Testis (tissue), 2 donors: ENCODE measurements at regions not wholly inside any gene's neighbourhood (a gene's known extent, or its start where the extent isn't known, plus 50 kb on each side); places are given as distances from the start of the nearest gene placed in this dataset.

Source experiments
- DNase-seq: peaks from one replicate; pipeline ENCODE4 v3.0.0-alpha.2; 2019
- H3K27ac ChIP-seq, 2 donors: fragments of 200-600 bp; sonication (generic); one replicate each; pipeline ENCODE4 v1.5.1; 2019
- H3K27me3 ChIP-seq: fragments of 200-600 bp; sonication (generic); one replicate; pipeline ENCODE4 v1.5.1; 2019
- H3K36me3 ChIP-seq: fragments of 200-600 bp; sonication (generic); one replicate; pipeline ENCODE4 v1.5.1; 2017; ENCODE audit warnings: low read depth; ENCODE audit errors: missing control alignments
- H3K4me1 ChIP-seq: fragments of 200-600 bp; sonication (generic); one replicate; pipeline ENCODE4 v1.5.1; 2019
- H3K4me3 ChIP-seq, 2 donors: fragments of 200-600 bp; sonication (generic); one replicate each; pipeline ENCODE4 v1.5.1; 2017 to 2019
- H3K9me3 ChIP-seq: fragments of 200-600 bp; sonication (generic); one replicate; pipeline ENCODE4 v1.5.1; 2017
- POLR2A ChIP-seq: fragments of 450-650 bp; IDR thresholded peaks from one replicate; pipeline ENCODE4 v1.6.1; 2017; ENCODE audit warnings: antibody characterized with exemption, mild to moderate bottlenecking, moderate library complexity
- WGBS, 2 donors: methylation state at CpG; one replicate each; pipeline ENCODE4 v1.1.5; 2018; 5-methylcytosine and 5-hydroxymethylcytosine counted together
- intact Hi-C: fragments of 100-400 bp; cut with DNase I; formaldehyde crosslinking; loops from one replicate; pipeline ENCODE4 v1.15.1; 2023; ENCODE audit warnings: low total_unique reads
- TF ChIP-seq, protein P1 (sequence below), 3 experiments: fragments of 450-650 bp in 2 of 3; fragments of 200-600 bp in 1 of 3; sonication (generic) in 1 of 3; IDR thresholded peaks; one replicate each; pipeline ENCODE4 v1.5.1; 2016 to 2019; ENCODE audit warnings: antibody characterized with exemption in 3 of 3, mild to moderate bottlenecking in 2 of 3, moderate library complexity in 1 of 3

DNA sequence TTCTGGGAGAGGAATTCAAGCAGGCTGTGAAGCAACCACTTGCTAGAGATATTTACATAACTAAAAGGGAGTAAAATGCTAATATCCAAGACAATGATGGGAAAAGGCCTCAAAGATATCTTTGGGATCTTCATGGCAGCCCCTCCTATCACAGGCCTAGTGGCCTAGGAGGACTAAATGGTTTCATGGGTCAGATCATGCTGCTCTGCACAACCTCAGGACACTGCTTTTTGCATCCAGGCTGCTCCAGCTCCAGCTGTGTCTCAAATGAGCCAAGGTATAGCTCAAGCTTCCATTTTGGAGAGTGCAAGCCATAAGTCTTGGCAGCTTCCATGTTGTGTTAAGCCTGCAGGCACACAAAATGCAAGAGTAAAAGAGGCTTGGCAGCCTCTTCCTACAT lies 195.6 kb upstream of the SSTR1 start:
- H3K4me1 ChIP-seq, result no peaks in the 10 kb centered on the region
- H3K9me3 ChIP-seq, result no peaks in the 10 kb centered on the region
- TF ChIP-seq, protein P1, sequence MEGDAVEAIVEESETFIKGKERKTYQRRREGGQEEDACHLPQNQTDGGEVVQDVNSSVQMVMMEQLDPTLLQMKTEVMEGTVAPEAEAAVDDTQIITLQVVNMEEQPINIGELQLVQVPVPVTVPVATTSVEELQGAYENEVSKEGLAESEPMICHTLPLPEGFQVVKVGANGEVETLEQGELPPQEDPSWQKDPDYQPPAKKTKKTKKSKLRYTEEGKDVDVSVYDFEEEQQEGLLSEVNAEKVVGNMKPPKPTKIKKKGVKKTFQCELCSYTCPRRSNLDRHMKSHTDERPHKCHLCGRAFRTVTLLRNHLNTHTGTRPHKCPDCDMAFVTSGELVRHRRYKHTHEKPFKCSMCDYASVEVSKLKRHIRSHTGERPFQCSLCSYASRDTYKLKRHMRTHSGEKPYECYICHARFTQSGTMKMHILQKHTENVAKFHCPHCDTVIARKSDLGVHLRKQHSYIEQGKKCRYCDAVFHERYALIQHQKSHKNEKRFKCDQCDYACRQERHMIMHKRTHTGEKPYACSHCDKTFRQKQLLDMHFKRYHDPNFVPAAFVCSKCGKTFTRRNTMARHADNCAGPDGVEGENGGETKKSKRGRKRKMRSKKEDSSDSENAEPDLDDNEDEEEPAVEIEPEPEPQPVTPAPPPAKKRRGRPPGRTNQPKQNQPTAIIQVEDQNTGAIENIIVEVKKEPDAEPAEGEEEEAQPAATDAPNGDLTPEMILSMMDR (IDR thresholded peaks at IDR 0.05), result no peak
- TF ChIP-seq POLR2A, result no peak
- no peaks in the 10 kb centered on the region for H3K27me3 ChIP-seq
- intact Hi-C loops, result no loop called here
- H3K4me3 ChIP-seq, result no peak overlapping the region
- DNase-seq, result no peak
- no peaks in the 10 kb centered on the region for H3K36me3 ChIP-seq
- no peak overlapping the region for H3K27ac ChIP-seq

DNA sequence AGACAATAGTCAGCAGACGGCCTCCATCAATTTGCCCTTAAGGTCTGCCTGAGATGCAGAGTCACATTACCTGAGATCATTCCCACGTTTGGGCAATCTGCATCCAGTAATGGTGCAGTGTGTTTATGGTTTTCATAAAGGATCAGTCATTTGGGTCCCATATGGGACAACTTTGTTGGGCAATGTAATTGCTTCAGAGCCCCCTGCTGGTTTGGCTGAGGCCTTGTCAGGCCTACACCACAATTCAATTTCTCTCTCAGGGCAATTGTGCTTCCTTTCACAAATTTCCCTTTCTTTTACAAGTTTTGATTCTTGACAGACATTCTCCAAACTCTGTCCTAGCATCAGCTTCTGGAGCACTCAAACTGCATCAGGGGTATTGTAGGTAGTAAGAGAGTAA lies 191.2 kb upstream of the SSTR1 start:
- no peak overlapping the region for H3K4me3 ChIP-seq
- TF ChIP-seq, protein P1 (IDR thresholded peaks at IDR 0.05), result peak in 1 of 3 experiments; percentile 15
- TF ChIP-seq POLR2A, result no peak
- intact Hi-C loops, result no loop called here
- DNase-seq, result no peak
- H3K27me3 ChIP-seq, result no peaks in the 10 kb centered on the region
- H3K4me1 ChIP-seq, result no peaks in the 10 kb centered on the region
- no peaks in the 10 kb centered on the region for H3K36me3 ChIP-seq
- H3K9me3 ChIP-seq, result no peaks in the 10 kb centered on the region
- H3K27ac ChIP-seq, result no peak overlapping the region
- WGBS, 2 donors, result 72 to 73% methylated on average over 2 of the region's 2 CpGs

DNA sequence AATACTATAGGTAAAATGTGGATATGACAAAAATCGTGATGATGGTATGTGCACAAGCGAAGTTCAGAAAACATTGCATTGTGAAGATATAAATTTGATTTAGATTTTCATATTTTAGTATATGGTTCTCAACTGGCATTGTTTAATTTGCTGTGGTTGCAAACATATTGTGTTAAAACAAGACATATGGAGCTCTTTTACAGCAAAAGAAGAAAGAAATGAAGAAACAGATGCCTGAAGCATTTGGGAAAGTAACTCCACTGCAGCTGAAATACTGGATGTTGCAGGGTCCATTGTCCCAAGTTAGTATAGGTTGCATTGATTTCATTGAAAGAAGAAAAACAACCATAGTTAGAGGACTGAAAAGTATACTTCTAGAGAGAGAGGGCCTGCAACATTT lies 185.8 kb upstream of the SSTR1 start:
- no peak for DNase-seq
- no peak overlapping the region for H3K27ac ChIP-seq
- no peaks in the 10 kb centered on the region for H3K36me3 ChIP-seq
- TF ChIP-seq, protein P1 (IDR thresholded peaks at IDR 0.05), result no peak
- no peak for TF ChIP-seq POLR2A
- H3K9me3 ChIP-seq, result no peaks in the 10 kb centered on the region
- H3K27me3 ChIP-seq, result no peaks in the 10 kb centered on the region
- intact Hi-C loops, result no loop called here
- WGBS, 2 donors, result 88 to 93% methylated on average over 2 of the region's 2 CpGs
- no peaks in the 10 kb centered on the region for H3K4me1 ChIP-seq
- H3K4me3 ChIP-seq, result no peak overlapping the region

DNA sequence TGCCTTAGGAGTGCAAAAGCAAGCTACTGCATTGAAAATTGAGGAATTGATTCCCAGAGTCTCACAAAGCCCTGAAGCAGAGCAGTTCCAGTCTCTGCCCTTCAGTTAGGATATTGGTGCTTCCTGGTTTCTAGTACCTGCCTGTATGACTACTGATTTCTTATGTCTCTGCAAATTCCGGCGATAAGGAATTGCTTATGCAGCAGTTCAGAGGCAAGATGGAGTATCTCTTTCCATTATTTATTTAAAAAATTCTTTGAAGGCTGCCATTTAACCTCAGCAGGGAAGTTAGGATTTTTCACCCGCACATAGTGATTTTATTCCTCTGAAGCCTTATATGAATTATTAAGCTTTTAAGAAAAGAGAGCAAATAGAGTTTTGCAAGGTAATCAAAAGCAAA lies 184.9 kb upstream of the SSTR1 start:
- Histone ChIP-seq H3K27me3 (no peaks in the 10 kb centered on the region), H3K4me3 (no peak overlapping the region), H3K36me3 (no peaks in the 10 kb centered on the region), H3K27ac (no peak overlapping the region), H3K9me3 (no peaks in the 10 kb centered on the region), H3K4me1 (no peaks in the 10 kb centered on the region)
- no peak for DNase-seq
- intact Hi-C loops, result no loop called here
- no peak for TF ChIP-seq POLR2A
- TF ChIP-seq, protein P1 (IDR thresholded peaks at IDR 0.05), result no peak
- WGBS, 2 donors, result 56 to 76% methylated on average over 3 of the region's 3 CpGs

DNA sequence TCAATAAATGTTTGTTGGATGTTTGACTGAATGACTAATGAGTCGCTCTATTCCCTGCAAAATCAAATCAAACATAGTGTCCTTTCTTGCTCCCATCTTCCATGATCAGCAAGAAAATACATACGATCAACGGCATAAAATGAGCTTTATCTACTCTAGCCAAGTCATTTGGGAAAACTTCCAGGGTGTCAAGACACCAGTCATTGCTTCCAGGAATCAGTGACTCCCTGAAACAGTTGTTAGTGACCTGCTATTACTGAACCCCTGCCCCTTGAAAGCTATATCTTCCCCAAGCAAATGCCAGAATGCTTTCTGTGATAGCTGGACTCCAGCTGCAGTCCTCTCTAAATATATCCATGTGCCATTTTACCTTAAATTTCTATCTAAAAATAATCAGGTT lies 169.5 kb upstream of the SSTR1 start:
- Histone ChIP-seq H3K4me3 (no peak overlapping the region), H3K27me3 (no peaks in the 10 kb centered on the region), H3K36me3 (no peaks in the 10 kb centered on the region), H3K9me3 (no peaks in the 10 kb centered on the region), H3K27ac (no peak overlapping the region), H3K4me1 (no peaks in the 10 kb centered on the region)
- TF ChIP-seq, protein P1 (IDR thresholded peaks at IDR 0.05), result no peak
- no peak for TF ChIP-seq POLR2A
- WGBS, 2 donors, result 71 to 74% methylated on average over 3 of the region's 3 CpGs
- intact Hi-C loops, result no loop called here
- no peak for DNase-seq
